Kasumi-1 (cell line): ENCODE measurements at regions not wholly inside any gene's neighbourhood (a gene's known extent, or its start where the extent isn't known, plus 50 kb on each side); places are given as distances from the start of the nearest gene placed in this dataset.

Source experiments
- DNase-seq, 2 experiments: peaks; one replicate each; lab custom pipeline; 2025; lab: John Stamatoyannopoulos, UW

DNA sequence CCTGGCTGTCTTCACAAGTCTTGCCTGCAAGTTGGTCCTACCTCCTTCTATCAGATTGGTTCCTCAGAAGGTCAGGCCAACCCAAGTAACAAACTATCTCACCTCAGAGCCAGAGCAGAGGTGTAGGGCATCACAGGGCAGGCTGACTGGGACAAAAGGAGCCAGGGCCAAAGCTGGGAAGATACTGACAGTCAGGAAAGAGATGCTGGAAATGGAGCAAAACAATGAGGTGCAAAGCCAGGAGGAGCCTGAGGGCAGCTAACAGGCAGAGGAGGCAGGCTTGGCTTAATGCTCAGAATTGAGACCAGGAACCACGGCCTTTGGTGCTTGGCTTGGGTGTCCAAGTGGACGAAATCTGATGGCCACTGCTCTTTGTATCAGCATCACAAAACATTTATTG, 68.4 kb upstream of the PNMA1 start:
- no peak for DNase-seq

DNA sequence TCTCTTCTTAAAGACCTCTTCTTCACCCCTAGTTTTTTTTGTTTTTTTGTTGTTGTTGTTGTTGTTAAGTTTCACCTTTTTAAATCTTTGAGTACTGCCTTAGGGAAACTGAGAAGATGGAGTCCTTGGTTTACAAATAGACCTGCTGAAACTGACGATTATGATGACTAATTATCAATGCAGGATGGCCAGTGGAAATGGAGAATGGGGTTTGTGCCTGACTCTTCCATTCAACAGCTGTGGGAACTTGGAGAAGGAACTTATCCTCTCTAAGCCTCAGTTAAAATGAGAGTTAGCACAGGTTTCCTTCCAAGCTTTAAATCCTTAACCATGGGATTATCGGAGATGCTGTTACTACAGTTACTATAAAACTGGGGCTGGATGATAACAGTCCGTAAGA, 66.7 kb upstream of the PNMA1 start:
- DNase-seq: no peak

DNA sequence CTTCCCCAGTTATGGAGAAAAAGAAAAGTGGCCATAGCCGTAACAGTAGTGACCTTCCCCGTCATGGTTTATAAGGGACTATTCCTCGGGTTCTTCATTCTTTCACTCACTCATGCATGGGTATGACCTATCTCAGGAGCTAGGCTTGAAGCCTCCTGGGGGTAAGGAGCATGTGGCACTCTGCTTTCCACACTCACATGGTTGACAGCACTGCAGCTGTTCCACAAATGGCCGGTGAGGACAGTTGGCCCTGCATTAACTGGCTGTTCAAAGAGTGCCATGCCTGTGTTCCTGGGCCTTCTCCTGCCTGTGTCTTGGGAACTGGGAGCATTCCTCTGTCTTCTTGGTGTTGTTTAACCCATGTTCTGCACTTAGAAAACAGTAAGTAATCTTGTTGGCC, 66.2 kb upstream of the PNMA1 start:
- no peak for DNase-seq

DNA sequence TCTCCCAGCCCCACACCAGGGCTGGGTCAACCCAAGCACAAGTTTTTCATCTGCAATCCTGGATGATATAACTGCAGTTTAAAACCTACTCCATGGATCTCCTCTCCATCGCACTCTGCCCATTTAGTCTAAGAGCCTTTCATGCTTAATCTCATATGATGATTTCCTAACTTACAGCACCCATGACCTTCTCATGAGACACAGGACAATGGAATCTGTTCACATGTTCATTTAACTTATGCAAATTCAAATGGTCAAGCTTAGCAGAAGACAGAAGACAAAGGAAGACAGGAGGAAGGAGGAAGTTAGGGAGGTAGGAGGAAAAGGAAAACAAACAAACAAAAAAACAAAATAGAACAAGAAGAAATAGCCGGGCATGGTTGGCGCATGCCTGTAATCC, 64.6 kb upstream of the PNMA1 start:
- DNase-seq: no peak

DNA sequence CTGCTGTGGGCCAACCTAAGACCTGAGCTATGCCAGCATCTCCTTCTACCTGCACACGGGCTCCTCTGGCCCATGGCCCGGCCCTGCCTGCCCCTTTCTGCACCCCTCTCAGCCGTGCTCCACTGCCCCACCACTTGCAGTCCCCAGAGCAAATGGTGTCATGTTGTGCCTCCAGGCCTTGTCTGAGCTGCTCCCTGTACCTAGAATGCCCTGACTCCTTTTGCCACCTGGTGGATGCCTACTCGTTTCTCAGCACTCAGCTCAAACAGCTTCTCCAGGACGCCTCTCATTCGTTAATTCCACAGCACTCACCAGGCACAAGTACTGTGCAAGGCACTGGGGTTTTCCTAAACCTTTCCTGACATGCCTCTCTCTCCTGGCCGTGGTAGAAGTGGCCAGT, 63.2 kb upstream of the PNMA1 start:
- no peak for DNase-seq

DNA sequence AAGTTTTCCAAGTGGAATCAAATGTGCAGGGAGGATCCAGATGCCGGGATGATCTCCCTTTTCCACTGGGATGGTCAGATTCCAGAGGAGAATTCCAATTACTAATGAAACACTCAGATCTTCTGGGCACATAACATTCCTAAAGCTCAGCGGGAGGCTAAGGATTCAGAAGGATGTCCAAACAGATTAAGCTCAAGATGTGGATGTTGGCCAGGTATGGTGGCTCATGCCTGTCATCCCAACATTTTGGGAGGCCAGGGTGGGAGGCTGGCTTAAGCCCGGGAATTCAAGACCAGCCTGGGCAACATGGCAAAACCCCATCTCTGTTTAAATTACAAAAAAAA, 62.0 kb upstream of the PNMA1 start:
- no peak for DNase-seq

DNA sequence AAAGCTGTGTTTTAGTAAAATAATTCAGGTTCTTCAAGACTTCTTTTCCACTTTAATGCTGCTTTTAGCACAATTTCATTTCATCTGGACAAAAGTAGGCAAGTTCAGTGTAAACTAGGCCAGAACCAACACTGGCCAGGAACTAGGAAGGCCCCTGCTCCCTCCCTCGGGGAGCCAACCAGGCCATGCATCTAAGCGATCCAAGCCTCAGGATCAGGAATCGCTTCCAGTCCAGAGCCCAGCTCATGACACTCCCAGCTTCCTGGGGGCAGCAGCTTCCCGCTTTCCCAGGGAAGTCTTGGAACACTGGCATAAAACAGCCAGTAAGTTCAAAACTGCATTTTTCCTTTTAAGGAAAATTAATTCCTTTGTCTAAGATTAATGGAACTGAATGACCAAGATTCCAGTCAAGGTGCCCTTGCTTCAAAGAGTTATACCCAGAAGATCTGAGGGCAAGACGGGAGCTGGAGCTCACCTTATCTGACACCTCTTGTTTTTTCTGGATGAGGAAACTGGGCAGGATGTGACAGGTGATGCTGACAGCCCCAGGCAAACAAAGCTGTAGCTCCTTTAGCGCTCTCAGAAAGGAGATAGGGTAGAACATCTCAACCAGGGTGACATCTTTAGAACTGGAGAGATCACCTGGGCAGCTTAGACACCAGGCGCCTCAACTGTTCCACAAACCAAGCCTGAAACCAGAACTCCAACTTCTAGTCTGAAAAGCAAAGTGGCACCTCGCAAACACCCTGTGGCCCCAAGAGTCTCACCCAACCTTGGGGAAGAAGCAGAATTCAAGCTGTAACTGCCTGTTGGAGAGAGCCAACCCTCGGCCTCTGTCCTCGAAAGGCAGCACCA, 61.4 kb upstream of the PNMA1 start:
- no peak for DNase-seq

DNA sequence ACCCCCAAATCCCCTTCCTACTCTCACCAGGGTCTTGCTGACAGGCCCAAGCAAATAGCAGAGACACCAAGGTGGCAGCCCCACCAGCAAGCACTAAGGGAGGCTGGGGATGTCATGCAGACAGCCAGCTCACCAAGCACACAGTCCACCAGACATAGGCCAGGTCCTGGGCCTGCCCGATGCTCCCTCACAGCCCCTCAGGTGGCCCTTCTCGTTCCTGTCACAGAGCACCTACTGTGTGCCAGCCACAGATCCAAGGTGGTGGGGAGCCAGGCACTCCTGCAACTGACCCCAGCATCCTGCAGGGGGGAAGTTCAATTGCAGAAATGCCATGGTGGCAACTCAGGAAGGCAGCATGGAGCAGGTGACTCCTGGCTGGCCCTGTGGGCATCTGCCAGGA, 60.5 kb upstream of the PNMA1 start:
- no peak for DNase-seq

DNA sequence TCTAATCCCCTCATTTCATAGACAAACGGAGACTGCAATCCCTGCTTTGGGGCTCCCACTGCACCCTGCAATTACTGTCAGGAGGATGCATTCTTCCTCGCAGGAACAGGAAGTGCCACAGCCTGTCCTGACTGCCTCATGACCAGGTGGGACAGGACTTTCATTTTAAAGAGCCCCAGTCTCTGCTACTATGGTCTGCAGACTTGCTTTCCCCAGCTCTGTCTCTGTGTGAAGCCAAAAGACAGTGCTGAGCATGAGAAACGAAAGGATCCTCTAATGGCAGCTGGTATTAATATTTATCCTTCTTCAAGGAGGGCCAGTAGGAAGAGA, 60.0 kb upstream of the PNMA1 start:
- DNase-seq: no peak

DNA sequence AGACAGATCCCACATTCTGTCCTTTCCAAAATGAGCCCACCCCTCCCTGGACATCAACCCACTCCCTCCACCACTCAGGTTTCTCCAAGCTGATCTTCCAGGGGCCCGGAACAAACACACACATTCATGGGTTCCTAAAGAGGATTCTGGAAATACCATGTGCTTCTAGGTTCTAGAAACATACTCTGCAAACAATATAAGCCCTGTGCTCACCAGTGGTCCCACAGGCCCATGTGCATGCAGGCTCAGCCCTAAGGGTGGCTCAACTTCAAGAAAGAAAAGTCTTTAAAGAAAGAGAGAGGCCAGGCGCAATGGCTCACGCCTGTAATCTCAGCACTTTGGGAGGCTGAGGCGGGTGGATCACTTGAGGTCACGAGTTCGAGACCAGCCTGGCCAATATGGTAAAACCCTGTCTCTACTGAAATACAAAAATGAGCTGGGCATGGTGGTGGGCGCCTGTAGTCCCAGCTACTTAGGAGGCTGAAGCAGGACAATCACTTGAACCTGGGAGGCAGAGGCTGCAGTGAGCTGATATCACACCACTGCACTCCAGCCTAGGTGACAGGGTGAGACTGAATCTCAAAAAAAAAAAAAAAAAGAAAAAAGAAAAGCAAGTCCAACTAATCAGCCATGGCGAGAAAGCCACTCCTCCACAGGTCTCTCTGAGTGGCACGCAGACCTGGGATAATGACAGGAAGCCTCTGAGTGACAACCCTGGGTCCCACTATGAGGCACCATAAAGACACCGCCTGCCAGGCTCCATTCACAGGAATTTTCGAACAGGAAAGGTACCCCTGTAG, 59.5 kb upstream of the PNMA1 start:
- DNase-seq: no peak

DNA sequence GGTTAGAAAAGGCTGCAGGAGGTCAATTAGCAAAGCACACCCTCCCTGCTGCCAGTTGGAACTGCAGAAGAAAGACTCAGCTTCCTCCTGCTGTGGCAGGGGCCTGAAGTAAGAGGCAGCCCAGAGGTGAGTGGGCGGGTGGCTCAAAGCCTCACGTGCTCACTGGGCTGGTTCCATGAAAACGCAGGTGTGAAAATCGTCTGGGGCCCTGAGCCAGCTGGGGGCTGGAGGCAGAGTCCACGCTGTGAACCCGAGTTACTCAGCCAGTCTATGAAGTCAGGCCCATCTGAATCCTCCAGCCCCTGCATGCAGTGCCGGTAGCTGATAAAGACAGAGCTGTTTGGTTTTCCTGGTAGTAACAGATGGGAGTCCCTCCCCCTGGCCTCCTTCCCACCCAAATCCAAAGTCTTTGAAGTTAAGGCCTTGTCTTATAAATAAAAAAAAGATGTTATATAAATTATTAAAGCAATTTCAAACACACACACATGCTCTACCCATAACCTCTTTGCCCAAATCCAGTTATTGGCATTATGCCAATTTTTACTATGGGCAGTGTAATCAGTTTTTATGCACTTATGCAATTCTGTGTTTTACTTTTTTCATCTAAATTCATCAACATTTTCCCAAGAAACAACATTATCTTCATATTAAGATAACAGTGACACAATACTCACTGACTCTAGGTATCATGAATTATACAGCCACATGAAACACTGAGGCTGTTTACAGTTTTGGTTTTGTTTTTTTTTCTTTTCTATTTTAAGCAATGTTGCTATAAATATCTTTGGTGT, 57.9 kb upstream of the PNMA1 start:
- peak in 1 of 2 experiments; percentile 62 for DNase-seq

DNA sequence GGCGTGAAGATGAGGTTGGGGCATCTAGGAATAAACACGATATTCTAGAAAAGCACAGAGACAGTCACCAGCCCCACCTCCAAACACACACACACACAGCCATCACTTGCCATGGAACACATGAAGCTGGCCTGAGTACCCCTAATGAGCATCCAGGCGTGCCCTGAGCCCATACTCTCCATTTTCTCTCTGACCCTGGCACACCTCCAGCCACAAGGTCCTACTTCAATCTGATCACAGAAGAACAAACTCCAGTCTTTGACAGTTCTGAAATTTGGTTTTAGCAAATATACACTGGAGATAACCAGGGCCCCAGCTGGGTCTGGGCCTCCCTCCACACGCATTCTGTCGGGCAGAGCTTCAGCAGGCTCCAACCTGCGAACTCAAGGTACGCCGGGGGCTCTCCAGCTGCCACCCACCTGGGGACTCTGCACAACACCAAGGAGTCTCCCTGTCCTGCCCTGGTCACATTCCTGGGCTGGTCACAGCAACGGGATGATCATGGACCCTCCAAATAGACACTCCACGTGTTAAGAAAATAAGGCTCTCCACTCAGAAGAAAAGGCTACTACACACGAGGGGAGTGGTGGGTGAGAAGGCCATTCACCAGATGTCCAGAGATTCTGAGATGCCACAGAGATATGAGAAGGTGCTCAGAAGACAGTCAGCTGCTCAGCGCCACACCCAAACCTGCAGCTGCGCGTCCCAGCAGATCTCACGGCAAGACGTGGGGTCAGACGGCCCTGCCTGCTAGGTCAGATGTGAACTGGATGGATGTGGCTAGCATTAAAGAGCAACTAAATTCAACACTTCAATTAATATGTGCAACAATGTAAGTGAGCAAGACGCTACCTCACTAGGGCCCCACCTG, 57.0 kb upstream of the PNMA1 start:
- DNase-seq: no peak

DNA sequence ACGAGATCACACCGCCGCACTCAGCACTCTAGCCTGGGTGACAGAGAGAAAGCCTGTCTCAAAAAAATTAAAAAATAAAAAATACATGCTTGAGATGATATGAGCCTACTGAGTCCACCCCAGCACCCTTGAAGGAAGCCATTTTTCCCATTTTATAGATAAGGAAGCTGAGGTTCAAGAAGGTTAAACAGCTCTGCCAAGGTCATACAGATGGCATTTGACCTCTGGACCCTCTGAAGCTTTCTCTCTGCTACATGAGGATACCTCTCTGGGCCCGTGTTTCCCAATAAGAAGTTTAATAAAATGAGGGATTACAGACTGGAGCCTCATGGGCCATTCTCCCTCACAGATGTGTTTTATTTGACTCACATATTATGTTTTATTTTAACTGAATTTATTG, 53.9 kb upstream of the PNMA1 start:
- no peak for DNase-seq

DNA sequence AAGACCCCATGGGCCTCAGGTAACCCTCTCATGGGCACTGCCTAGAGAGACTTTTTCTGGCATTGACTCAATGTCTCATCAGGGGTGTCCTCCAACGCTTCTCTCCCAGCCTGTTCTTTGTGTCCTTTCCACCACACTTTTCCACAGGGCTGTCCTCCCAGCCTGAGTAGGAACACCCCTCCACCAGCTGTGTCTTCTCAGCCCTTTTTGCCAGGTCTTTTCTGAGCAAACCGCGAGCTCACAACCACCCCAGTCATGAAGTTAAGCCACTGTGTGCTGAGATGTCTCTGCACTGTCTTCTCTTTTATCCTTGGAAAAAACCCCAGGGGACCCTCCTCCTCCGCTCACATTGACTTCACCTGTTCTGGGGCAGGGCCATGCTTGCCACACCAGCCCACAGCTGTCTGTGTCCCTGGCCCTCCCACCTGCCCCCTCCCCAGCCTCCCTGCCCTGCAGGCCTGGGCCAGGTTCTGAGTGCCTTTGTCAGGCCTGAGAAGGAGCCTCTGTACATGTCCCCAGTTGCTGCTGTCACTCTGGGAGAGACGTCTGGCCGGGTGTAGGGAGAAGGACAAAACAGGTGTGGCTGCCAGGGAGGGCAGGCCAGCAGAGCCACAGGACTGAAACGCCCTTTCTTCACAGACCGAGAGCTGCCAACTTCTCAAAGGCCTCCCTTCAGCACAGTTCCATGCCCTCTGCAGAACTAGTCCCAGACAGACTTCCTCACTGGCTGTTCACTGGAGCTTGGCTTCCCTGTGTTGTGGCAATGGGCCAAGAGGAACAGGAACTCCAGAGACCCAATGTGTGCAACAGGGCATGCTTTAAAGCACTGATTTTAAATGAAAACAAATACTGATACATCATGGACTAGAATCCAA, 50.5 kb upstream of the PNMA1 start:
- DNase-seq: peak; percentile 89 to 93
